Sigmoid colon (tissue), 3 donors: ENCODE measurements at regions not wholly inside any gene's neighbourhood (a gene's known extent, or its start where the extent isn't known, plus 50 kb on each side); places are given as distances from the start of the nearest gene placed in this dataset.

Experiments used
- CTCF ChIP-seq, 4 experiments: fragments of 450-650 bp in 3 of 4; fragments of 200-600 bp in 1 of 4; IDR thresholded peaks; one replicate each; pipeline ENCODE4 v1.5.1; 2016 to 2019; ENCODE audit warnings: antibody characterized with exemption in 4 of 4, mild to moderate bottlenecking in 3 of 4, moderate library complexity in 2 of 4
- POLR2A ChIP-seq, 2 donors: fragments of 450-650 bp; IDR thresholded peaks; one replicate each; pipeline ENCODE4 v1.6.1; 2016; ENCODE audit warnings: antibody characterized with exemption in 2 of 2, mild to moderate bottlenecking in 2 of 2, moderate library complexity in 2 of 2

DNA sequence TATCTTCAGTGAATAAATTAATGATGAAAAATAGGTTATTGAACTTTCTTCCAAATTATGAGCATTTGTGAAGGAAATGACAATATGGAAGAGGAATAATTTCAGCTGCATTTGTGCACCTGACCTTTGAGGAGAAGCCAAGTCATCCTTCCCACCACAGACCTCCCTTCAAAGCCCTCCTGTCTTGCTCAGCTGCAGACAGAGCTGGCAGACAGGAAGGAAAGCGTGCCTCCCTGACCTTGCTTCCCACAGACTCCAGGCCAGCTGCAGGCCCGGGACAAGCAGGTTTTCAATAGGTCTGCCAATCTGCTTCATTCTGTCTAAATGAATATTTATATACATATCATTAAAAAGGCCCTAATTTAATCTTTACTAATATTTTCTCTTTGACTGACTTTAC, 152.9 kb upstream of the RBMS3 start:
- TF ChIP-seq CTCF (IDR thresholded peaks at IDR 0.05), result no peak
- TF ChIP-seq POLR2A (IDR thresholded peaks at IDR 0.05), result no peak
